ENCODE measurements at regions not wholly inside any gene's neighbourhood (a gene's known extent, or its start where the extent isn't known, plus 50 kb on each side); places are given as distances from the start of the nearest gene placed in this dataset.

DNA sequence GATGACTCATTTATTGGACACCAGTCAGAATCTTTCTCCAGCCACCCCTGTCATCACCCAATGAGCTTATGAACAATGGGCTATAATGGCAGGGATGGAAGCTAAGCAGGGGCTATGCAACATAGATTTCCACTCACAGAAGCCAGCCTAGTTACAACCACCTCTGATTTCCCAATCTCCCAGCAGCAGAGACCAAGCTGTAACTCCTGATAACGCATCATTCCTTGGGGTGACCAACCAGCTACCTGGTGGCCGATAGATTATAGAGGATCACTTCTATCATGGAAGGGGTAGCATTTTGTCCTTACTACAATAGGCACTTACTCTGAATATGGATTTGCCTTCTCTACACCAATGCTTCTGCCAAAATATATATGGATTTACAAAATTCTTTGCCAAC, 302.3 kb upstream of the ATXN7L3B start:
- no peak overlapping the region for H3K9ac ChIP-seq (ENCODE audit: insufficient read depth in 1 of 2, low read length in 2 of 2)
- no peaks in the 10 kb centered on the region for H3K27me3 ChIP-seq (ENCODE audit: control insufficient read depth in 3 of 3, insufficient read depth in 3 of 3, low read length in 2 of 3)
- peaks cover 0 to 10% (median 2%) of the 10 kb centered on the region in 4 donors for H3K9me3 ChIP-seq (ENCODE audit: control insufficient read depth in 4 of 4, insufficient read depth in 3 of 4, low read length in 3 of 4)
- ATAC-seq (ENCODE audit: insufficient read depth, low FRiP score), result no peak
- TF ChIP-seq, protein P1, sequence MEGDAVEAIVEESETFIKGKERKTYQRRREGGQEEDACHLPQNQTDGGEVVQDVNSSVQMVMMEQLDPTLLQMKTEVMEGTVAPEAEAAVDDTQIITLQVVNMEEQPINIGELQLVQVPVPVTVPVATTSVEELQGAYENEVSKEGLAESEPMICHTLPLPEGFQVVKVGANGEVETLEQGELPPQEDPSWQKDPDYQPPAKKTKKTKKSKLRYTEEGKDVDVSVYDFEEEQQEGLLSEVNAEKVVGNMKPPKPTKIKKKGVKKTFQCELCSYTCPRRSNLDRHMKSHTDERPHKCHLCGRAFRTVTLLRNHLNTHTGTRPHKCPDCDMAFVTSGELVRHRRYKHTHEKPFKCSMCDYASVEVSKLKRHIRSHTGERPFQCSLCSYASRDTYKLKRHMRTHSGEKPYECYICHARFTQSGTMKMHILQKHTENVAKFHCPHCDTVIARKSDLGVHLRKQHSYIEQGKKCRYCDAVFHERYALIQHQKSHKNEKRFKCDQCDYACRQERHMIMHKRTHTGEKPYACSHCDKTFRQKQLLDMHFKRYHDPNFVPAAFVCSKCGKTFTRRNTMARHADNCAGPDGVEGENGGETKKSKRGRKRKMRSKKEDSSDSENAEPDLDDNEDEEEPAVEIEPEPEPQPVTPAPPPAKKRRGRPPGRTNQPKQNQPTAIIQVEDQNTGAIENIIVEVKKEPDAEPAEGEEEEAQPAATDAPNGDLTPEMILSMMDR (IDR thresholded peaks at IDR 0.05; ENCODE audit: control extremely low read depth, extremely low read depth), result no peak
- 92 to 96% methylated on average over 2 of the region's 2 CpGs for WGBS, 2 donors
- no peaks in the 10 kb centered on the region for H3K36me3 ChIP-seq (ENCODE audit: control insufficient read depth in 4 of 4, insufficient read depth in 4 of 4, low read length in 4 of 4)
- DNase-seq, result no peak
- H3K27ac ChIP-seq (ENCODE audit: low read depth in 1 of 2, low read length in 1 of 2), result no peak overlapping the region
- no peak overlapping the region for H3K4me3 ChIP-seq
- H3K4me1 ChIP-seq (ENCODE audit: control insufficient read depth in 5 of 5, insufficient read depth in 5 of 5, low read length in 5 of 5), result no peaks in the 10 kb centered on the region

DNA sequence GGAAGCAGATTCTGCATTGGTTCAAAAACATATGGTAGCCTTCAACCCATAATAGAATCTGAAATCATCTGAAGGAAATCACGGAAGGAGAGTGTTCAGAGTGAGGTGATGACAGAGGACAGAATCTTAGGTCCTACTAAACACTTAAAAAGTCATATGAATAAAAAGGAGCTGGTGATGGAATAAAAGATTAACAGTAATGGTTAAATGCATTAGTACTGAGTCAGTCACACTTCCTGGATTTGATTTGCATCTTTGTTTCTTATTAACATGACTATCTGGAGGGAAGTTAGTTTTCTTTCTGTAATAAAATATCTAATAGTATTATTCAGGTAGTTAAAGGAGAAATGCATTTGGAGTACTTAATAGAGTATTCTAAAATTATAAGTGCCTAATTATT, 296.3 kb upstream of the ATXN7L3B start:
- TF ChIP-seq, protein P1 (IDR thresholded peaks at IDR 0.05; ENCODE audit: control extremely low read depth, extremely low read depth), result no peak
- H3K4me1 ChIP-seq (ENCODE audit: control insufficient read depth in 5 of 5, insufficient read depth in 5 of 5, low read length in 5 of 5), result no peaks in the 10 kb centered on the region
- no peaks in the 10 kb centered on the region for H3K36me3 ChIP-seq (ENCODE audit: control insufficient read depth in 4 of 4, insufficient read depth in 4 of 4, low read length in 4 of 4)
- DNase-seq (no peak), ATAC-seq (ENCODE audit: insufficient read depth, low FRiP score) (no peak)
- H3K9me3 ChIP-seq (ENCODE audit: control insufficient read depth in 4 of 4, insufficient read depth in 3 of 4, low read length in 3 of 4), result peaks cover 0 to 10% (median 0%) of the 10 kb centered on the region in 4 donors
- no peaks in the 10 kb centered on the region for H3K27me3 ChIP-seq (ENCODE audit: control insufficient read depth in 3 of 3, insufficient read depth in 3 of 3, low read length in 2 of 3)
- WGBS, 2 donors, result 76 to 77% methylated on average over 1 of the region's 1 CpG
- H3K9ac ChIP-seq (ENCODE audit: insufficient read depth in 1 of 2, low read length in 2 of 2), result no peak overlapping the region
- no peak overlapping the region for H3K4me3 ChIP-seq
- H3K27ac ChIP-seq (ENCODE audit: low read depth in 1 of 2, low read length in 1 of 2), result no peak overlapping the region

DNA sequence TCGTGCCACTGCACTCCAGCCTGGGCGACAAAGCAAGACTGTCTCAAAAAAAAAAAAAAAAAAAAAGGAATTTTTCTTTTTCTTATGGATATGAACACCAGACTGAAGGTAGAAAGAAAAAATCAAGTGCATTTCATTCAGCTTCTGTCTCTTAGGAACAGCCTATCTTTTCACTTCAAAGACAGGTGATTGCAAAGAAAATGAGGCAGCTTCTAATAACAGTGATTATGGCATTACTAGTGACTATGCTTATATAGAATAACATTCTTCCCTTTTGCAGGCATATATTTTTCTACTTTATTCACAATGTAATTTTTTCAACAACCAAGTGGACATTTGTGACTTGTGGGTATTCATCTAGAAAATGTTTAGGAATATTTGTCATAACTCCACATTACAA, 295.5 kb upstream of the ATXN7L3B start:
- no peak overlapping the region for H3K4me3 ChIP-seq

DNA sequence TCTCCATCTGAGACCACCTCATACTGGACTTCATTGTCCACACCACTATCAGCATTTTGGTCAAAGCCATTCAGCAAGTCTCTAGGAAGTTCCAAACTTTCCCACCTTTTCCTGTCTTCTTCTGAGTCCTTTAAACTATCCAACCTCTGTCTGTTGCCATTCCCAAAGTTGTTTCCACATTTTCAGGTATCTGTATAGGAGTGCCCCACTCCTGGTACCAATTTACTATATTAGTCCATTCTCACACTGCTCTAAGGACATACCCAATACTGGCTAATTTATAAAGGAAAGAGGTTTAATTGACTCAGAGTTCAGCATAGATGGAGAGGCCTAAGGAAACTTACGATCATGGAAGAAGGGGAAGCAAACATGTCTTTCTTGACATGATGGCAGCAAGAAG, 292.2 kb upstream of the ATXN7L3B start:
- Histone ChIP-seq H3K27ac (ENCODE audit: low read depth in 1 of 2, low read length in 1 of 2) (no peak overlapping the region), H3K9ac (ENCODE audit: insufficient read depth in 1 of 2, low read length in 2 of 2) (no peak overlapping the region), H3K27me3 (ENCODE audit: control insufficient read depth in 3 of 3, insufficient read depth in 3 of 3, low read length in 2 of 3) (no peaks in the 10 kb centered on the region), H3K9me3 (ENCODE audit: control insufficient read depth in 4 of 4, insufficient read depth in 3 of 4, low read length in 3 of 4) (no peaks in the 10 kb centered on the region), H3K36me3 (ENCODE audit: control insufficient read depth in 4 of 4, insufficient read depth in 4 of 4, low read length in 4 of 4) (no peaks in the 10 kb centered on the region), H3K4me1 (ENCODE audit: control insufficient read depth in 5 of 5, insufficient read depth in 5 of 5, low read length in 5 of 5) (no peaks in the 10 kb centered on the region), H3K4me3 (no peak overlapping the region)
- TF ChIP-seq, protein P1 (IDR thresholded peaks at IDR 0.05; ENCODE audit: control extremely low read depth, extremely low read depth), result no peak
- DNase-seq, result no peak
- no peak for ATAC-seq (ENCODE audit: insufficient read depth, low FRiP score)
- WGBS, 2 donors, result 89 to 91% methylated on average over 1 of the region's 1 CpG

More for the DNA sequence above, 295.5 kb upstream of the ATXN7L3B start:
- ATAC-seq (ENCODE audit: insufficient read depth, low FRiP score) (no peak), DNase-seq (no peak)
- H3K9me3 ChIP-seq (ENCODE audit: control insufficient read depth in 4 of 4, insufficient read depth in 3 of 4, low read length in 3 of 4), result peaks cover 0 to 10% (median 0%) of the 10 kb centered on the region in 4 donors
- H3K27ac ChIP-seq (ENCODE audit: low read depth in 1 of 2, low read length in 1 of 2), result no peak overlapping the region
- 100% methylated on average over 2 of the region's 2 CpGs for WGBS, 2 donors
- H3K4me1 ChIP-seq (ENCODE audit: control insufficient read depth in 5 of 5, insufficient read depth in 5 of 5, low read length in 5 of 5), result no peaks in the 10 kb centered on the region
- H3K36me3 ChIP-seq (ENCODE audit: control insufficient read depth in 4 of 4, insufficient read depth in 4 of 4, low read length in 4 of 4), result no peaks in the 10 kb centered on the region
- no peaks in the 10 kb centered on the region for H3K27me3 ChIP-seq (ENCODE audit: control insufficient read depth in 3 of 3, insufficient read depth in 3 of 3, low read length in 2 of 3)
- no peak overlapping the region for H3K9ac ChIP-seq (ENCODE audit: insufficient read depth in 1 of 2, low read length in 2 of 2)
- TF ChIP-seq, protein P1 (IDR thresholded peaks at IDR 0.05; ENCODE audit: control extremely low read depth, extremely low read depth), result no peak
